HuH-7.5 (cell line): ENCODE measurements at regions not wholly inside any gene's neighbourhood (a gene's known extent, or its start where the extent isn't known, plus 50 kb on each side); places are given as distances from the start of the nearest gene placed in this dataset.

Experiments used
- DNase-seq: peaks from one replicate; pipeline ENCODE4 v3.0.0; 2011; ENCODE audit warnings: low spot score

DNA sequence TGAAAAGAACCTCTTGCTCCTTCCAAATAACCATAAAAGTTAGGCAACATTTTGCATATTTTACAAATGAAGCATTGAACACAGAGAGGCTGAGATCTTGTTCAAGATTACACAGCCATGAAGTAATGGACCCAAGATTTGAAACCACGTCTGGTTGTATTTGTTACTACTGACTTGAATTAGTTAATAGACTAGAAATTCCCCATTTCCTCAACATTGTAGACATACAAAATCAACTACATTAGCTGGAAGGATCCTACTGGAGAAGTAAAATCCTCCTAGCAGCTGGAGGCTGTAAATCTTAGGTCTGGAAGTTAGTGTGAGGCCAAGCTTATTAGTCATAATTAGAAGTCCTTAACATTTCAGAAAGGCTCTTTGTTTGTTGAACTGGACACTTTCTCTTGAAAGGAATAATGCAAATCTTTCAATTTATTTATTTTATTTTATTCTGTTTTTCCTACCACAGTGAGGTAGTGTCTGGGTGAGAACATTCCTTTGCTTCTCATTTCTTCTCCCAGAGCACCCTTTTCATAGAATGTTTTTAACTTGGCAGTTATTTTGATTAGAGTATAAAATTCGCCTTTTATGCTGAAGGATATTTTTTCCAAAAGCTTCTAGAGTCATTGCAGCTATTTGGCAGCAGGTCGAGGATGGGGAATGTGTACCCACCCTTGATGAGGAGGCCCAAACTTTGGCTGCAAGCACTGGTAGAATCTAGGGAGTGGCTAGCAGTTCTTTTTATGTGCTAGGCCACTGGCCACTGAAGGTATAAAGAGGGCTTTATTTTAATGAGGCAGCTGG is 62.0 kb upstream of the CLNK start:
- DNase-seq, result no peak

DNA sequence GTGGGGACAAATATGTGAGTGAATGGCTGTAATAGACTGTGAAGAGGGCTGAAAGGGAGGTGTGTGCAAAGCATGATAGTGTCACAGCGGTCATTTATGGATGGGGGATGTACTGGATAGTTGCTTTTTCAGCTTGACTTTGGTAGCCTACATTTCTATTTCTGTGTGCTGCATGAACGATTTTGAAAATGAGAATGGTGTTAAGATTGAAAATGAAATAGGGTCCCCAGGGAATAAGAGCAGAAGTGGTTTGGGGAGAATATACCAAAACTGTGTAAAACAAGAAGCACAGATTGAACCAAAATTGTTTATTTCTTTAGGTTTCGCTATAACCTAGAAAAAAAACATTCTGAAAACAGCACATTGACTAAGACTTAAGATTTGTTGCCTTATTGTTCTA is 58.8 kb upstream of the CLNK start:
- no peak for DNase-seq

- no peak for DNase-seq
Observed at GRCh38 chr4:10741961-10742699, 57.6 kb upstream of the CLNK start.

DNA sequence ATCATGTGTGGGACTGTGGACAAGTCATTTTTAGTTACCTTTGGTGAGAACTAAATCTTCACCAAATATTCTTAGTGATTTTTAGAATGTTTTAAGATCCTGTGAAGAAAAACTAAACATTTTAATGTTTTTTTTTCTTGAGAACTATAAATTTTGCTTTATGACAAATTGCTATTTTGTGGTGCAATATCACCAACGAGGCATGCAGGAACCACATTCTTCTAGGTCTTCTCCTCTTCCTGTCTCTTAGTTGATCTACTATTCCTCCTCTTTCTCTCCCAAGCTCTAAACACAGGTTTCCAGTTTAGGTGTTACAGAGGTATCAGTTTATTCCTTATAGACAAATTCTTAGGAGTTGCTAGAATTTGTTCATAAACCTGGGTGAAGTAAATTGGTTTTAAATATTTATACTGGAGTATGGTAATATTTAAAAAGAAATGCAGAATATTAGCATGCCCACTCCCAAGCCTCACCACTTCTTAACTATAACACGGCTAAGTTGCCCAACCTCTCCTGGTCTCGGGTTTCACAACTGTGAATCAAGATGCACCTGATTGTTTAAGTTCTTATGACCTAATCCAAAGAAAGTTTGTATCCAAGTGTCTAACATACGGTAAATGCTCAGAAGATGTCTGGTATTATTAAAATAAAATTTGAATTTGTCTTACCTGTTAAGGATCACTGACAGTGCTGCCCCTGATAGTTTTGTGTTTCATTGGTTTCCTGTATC is 56.5 kb upstream of the CLNK start:
- DNase-seq, result no peak

GRCh38 chr4:10740251-10740650 is 55.7 kb upstream of the CLNK start:
- no peak for DNase-seq

DNA sequence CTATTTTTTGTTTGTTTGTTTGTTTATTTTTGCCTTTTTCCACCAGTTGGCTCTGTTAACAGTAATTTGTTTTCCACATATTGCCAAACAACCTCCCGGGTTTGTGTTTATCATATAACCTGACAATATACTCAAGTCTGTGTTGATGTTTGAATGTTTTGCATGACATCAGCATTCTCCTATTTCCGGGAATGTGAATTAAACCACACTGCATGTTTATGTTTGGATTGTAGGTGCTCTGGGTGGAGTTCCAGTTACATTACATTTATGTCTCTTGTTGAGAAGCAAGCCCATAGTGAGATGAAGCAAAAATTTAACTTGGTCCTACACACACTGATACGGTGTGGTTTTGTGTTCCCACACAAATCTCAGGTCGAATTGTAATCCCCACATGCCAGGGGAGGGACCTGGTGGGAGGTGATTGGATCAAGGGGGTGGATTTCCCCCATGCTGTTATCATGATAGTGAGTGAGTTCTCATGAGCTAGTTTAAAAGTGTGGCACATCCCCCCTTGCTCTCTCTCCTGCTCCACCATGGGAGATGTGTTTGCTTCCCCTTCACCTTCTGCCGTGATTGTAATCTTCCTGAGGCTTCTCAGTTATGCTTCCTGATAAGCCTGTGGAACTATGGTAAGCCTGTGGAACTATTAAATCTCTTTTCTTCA is 54.4 kb upstream of the CLNK start:
- no peak for DNase-seq

GRCh38 chr4:10737337-10737736 is 52.8 kb upstream of the CLNK start:
- DNase-seq, result no peak

- no peak for DNase-seq
Observed at GRCh38 chr4:10736895-10737294, 52.3 kb upstream of the CLNK start.

- no peak for DNase-seq
Observed at GRCh38 chr4:10736266-10736665, 51.7 kb upstream of the CLNK start.

DNA sequence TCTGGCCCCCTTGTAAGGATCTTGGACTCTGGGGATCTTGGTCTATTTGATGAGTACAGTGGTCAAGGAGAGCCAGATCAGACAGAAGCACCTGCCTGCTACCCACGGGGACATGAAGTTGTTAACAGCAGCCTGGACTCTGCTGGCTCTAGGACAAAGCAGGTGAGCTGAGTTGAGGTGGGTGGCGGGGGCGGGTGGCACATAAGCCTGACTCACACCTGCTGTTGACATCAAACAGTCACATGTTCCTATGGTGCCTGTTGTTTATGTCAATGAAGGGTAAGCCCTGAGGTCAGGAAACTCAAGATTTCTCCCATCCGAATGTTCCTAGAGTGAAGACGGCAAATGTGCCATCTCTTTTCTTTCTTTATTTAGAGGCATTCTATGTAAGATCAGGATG is 50.1 kb upstream of the CLNK start:
- DNase-seq, result no peak
